HT1080 (cell line): ENCODE measurements at regions not wholly inside any gene's neighbourhood (a gene's known extent, or its start where the extent isn't known, plus 50 kb on each side); places are given as distances from the start of the nearest gene placed in this dataset.
A peak's percentile ranks its signal among the peaks of the same experiment; 100 is the strongest.
"Not testable (repeated sequence)": the region's sequence is repeated elsewhere in the genome, so short reads cannot be mapped to it uniquely, and the experiment has no call there.

Experiments
- DNase-seq: peaks from one replicate; pipeline ENCODE4 v3.0.0-alpha.2; 2015; ENCODE audit warnings: low read depth

DNA sequence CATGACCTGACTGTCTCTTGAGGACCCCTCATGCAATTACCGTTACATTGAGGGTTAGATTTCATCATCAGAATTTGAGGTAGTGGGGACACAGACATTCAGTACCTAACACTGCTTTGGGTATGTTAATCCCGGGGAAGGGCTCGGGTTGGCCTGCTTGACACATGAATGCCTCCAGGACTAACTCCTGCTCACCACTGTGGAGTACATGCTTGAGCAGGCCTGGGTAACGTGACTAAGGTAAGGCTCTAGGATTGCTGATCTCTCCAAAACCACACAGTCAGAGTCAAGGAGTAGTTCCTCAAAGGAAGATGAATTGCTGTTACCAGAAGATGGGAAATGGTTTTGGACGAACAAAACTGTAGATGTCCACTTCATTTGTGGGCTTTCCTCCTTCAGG, 376.3 kb upstream of the ZNF462 start:
- no peak for DNase-seq

GRCh38 chr9:106487266-106487665, 375.7 kb upstream of the ZNF462 start:
- DNase-seq, result no peak

GRCh38 chr9:106492126-106492525, 370.8 kb upstream of the ZNF462 start:
- not testable (repeated sequence) for DNase-seq

GRCh38 chr9:106500171-106500570, 362.8 kb upstream of the ZNF462 start:
- no peak for DNase-seq

GRCh38 chr9:106501210-106501609, 361.8 kb upstream of the ZNF462 start:
- not testable (repeated sequence) for DNase-seq

DNA sequence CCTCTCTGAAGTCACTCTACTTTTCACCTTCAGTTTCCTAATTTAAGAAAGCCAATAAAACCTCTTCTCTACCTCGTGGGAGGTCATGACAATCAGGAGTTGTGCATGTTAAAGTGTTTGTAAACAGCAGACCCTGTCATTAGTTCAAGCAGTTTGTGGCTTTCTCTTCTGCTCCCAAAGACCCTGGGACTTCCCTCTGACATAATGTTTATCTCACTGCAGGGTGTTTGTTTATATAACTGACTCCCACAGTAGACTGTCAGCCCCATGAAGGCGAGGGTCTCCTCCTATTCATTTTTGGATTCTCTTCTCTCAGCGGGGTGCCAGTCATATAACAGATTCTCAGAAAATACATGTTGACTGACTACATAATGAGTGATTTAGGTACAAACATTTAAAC, 360.0 kb upstream of the ZNF462 start:
- no peak for DNase-seq

GRCh38 chr9:106503759-106504158, 359.2 kb upstream of the ZNF462 start:
- DNase-seq, result no peak

DNA sequence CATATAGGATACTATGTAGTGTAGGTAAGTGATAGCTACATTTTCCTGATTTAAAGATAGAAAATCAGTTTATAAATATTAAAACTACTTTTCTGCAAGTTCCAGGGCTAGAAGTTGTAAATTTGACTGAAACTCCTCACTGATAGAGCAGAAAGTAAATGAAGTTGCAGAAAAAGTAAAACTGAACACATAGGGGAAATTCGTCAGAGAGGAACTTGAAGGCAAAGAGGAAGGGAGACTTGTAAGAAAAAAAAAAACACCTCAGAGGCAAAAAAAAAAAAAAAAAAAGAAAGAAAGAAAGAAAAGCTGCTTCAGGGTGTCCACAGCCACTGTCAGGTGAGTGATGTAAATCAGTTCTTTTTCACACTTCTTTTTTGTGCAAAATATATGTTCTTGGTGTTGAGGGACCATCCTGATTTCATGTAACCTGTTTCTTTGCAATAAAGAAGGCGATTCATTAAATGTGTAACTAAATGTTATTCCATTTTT, 336.2 kb upstream of the ZNF462 start:
- no peak for DNase-seq

GRCh38 chr9:106528158-106528557, 334.8 kb upstream of the ZNF462 start:
- DNase-seq, result no peak

DNA sequence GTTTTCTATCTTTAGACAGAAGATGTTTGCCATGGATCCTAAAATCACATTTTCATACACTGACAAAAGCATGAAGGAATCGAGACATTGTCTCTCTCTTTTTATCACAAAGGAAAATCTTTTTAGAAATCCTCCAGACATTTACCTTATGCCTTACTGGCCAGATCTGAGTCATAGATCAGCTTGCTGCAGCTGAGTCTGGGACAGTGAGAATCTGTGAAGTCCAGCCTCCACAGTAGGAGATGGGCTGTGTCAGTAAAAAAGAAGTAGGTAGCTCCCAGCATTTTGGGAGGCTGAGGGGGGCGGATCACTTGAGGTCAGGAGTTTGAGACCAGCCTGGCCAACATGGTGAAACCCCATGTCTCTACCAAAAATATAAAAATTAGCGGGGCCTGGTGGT, 333.4 kb upstream of the ZNF462 start:
- DNase-seq, result no peak

- peak; percentile 17 for DNase-seq
These were observed 331.5 kb upstream of the ZNF462 start for GRCh38 chr9:106531491-106531890.

DNA sequence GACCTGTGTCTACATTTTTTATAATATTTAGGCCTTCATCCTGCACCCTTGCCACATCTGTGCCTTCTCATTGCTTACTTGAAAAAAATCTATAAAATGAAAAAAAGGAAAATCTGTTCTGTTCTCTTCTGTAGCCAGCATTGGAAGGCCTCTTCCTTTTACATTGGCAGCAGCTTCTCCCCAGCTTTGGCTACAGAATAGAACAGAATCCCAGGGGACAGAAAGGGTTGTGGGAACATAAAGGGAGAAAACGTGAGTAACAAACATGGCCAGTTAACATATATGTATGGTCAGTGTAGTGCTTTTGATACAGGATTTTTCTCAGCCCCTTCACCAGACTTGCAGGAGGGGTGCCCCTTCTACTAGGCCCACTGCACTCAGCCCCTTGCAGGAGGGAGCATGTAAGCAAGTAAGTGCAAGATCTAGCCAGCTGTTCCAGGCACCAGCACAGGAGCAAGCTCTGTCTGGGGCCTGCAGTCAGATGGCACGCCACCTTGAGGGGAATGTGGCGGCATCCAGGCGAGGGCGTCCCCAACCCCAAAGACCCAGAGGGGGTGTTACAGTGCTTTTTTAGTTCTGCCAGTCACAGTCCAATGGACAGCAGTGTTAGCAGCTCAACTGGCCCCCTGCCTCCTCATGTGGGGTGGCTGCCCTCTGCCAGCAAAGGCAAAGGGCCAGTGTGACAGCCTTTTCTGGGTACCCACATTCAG, 330.5 kb upstream of the ZNF462 start:
- DNase-seq, result no peak

DNA sequence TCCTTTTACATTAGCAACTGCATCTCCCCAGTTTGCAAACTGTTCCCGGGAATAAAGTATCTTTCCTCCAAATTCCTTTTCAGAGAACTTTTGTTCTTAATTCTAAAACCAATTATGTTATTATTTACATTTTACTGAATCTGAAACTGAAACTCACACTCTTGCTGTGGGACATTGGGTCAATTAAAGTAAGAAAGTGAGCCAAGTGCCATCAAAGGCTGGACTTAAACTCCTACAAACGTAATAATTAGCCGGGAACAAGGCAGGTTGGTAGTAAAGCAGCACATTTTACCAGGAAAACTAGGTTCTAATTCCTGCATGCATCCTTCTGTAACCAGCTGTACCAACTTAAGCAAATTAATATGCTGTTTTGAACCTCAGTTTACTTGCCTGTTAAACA, 328.2 kb upstream of the ZNF462 start:
- no peak for DNase-seq

GRCh38 chr9:106535439-106535838, 327.5 kb upstream of the ZNF462 start:
- DNase-seq, result no peak

GRCh38 chr9:106557996-106558667, 304.8 kb upstream of the ZNF462 start:
- DNase-seq, result no peak

DNA sequence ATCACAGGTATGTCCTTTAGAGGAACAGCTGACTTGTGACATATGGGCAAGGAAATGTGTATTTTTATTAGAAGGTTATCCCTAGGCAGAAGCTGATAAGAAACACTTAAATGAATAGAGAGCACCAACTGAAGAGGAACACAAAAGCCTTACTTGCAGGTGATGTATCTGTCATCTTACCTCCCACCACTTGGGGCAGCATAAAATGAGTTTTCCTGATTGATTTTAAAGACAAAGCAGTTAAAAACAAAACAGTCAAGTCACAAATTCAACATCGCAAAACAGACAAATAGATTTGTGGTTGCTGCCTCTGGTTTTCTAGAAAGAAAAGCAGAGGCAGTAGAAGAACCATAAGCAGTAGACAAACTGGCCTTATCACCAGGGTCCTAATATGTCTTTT, 302.4 kb upstream of the ZNF462 start:
- no peak for DNase-seq

GRCh38 chr9:106575823-106576222, 287.1 kb upstream of the ZNF462 start:
- DNase-seq, result no peak

GRCh38 chr9:106576232-106576760, 286.7 kb upstream of the ZNF462 start:
- no peak for DNase-seq

DNA sequence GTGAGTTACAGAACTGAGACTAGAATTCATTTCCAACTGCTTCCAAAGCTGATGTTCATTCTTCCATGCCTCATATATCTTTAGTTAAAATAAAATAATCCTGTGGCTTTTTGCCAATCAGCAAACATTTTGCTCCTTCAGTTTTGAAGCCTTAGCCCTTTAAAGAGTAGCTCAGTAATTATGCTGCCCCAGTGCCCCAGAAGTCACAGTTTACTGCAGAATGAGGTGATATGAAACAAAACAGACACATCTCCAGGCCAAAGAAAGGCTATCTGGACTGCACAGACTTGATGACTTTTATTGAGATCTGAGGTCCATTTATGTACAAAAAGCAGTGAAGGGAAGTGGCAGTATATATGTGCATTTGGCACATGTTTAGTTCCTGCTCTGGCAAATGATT, 285.8 kb upstream of the ZNF462 start:
- DNase-seq, result no peak

DNA sequence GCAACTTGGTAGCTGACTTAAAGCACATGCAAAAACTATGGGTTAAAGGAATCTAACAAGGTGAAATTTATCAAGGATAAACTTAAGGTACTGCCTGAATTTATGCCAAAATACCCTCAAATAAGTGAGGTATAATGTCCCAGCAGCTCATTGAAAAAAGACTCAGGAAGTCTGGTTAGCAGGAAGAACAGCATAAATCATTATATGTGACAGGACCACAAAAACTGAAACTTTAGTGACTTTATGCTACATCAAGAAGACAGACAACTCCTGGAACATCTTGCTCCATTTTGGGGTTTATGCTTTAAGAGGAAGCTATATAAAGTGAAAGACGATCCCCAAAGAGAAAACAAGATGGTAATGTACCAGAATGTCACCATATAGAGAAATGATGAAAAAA, 282.4 kb upstream of the ZNF462 start:
- no peak for DNase-seq

DNA sequence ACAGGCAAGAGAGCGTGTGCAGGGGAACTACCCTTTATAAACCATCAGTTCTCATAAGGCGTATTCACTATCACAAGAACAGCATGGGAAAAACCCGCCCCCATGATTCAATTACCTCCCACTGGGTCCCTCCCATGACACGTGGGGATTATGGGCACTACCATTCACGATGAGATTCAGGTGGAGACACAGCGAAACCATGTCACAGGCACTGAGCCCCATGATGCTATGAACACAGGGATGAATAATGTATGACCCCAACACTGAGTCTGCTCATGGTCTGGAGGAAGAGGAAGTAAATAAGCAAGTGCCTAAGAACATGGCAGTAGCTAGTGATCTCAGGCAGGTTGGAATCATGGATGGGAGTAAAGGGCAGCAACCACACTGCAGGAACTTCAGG, 281.0 kb upstream of the ZNF462 start:
- no peak for DNase-seq

DNA sequence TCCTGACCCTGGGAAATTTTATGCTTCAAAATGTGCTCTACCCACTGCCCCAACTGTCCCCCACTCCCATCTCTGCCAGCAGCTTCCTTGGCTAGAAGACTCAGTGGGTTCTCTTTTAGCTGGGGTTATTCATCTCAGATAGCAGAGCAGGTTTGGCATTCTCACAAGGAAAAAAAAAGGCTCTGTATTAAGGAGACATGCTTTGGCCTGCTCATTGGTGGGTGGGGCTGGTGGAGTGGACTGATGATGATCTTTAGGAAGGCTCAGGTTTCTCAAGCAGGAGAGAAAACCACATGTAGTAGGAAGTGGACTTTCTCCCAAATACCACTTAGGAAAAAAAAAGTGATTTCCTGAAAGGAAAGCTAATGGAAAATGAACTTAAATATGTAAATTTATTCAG, 279.2 kb upstream of the ZNF462 start:
- DNase-seq, result peak; percentile 47

GRCh38 chr9:106587042-106587441, 275.9 kb upstream of the ZNF462 start:
- DNase-seq, result no peak
